Epithelial cell of esophagus (primary cell): ENCODE measurements at regions not wholly inside any gene's neighbourhood (a gene's known extent, or its start where the extent isn't known, plus 50 kb on each side); places are given as distances from the start of the nearest gene placed in this dataset.
"Not testable (repeated sequence)": the region's sequence is repeated elsewhere in the genome, so short reads cannot be mapped to it uniquely, and the experiment has no call there.

Source experiments
- DNase-seq: peaks from one replicate; pipeline ENCODE4 v3.0.0; 2010; ENCODE audit warnings: low read depth
- H3K4me3 ChIP-seq: 2 replicates; pipeline ENCODE4 v1.5.1; 2011; ENCODE audit warnings: mild to moderate bottlenecking, low read length, control low read depth
- CTCF ChIP-seq: IDR thresholded peaks from 2 replicates; pipeline ENCODE4 v1.5.1; 2011; ENCODE audit warnings: low read depth, mild to moderate bottlenecking, low read length, control low read depth, inconsistent platforms; ENCODE audit not compliant: insufficient read depth; ENCODE audit errors: missing control alignments

- no peak overlapping the region for H3K4me3 ChIP-seq
- TF ChIP-seq CTCF = no peak
- no peak for DNase-seq
These were observed 183.1 kb downstream of the TMEM121 start for GRCh38 chr14:105709281-105710118.

GRCh38 chr14:105710119-105711043 is 184.0 kb downstream of the TMEM121 start:
- no peak for TF ChIP-seq CTCF
- no peak for DNase-seq
- H3K4me3 ChIP-seq = no peak overlapping the region

DNA sequence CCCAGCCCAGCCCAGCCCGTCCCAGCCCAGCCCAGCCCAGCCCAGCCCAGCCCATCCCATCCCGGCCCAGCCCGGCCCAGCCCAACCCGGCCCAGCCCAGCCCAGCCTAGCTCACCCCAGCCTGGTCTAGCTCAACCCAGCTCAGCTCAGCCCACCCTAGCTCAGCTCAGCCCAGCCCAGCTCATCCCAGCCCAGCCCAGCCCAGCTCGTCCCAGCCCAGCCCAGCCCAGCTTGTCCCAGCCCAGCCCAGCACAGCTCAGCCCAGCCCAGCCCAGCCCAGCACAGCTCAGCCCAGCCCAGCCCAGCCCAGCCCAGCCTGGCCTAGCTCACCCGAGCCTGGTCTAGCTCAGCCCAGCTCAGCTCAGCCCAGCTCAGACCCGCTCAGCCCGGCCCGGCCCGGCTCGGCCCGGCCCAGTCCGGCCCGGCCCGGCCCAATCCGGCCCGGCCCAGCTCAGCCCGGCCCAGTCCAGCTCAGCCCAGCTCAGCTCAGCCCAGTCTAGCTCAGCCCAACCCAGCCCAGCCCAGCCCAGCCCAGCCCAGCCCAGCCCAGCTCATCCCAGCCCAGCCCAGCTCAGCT is 184.7 kb downstream of the TMEM121 start:
- no peak for DNase-seq
- no peak for TF ChIP-seq CTCF
- no peak overlapping the region for H3K4me3 ChIP-seq

DNA sequence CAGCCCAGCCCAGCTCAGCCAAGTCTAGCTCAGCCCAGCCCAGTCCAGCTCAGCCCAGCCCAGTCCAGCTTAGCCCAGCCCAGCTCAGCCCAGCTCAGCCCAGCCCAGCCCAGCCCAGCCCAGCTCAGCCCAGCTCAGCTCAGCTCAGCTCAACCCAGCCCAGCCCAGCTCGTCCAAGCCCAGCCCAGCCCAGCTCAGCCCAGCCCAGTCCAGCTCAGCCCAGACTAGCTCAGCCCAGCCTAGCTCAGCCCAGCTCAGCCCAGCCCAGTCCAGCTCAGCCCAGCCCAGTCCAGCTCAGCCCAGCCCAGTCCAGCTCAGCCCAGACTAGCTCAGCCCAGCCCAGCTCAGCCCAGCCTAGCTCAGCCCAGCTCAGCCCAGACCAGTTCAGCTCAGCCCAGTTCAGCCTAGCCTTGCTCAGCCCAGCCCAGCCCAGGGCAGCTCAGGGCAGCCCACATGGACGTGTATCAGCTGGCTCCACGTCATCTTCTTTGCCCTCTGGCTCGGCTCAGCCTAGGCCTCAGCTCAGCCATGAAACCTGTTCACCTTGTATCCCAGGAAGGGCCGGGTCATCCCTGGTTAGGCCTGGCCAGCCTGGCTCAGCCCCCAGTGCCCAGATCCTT is 185.6 kb downstream of the TMEM121 start:
- TF ChIP-seq CTCF = no peak
- H3K4me3 ChIP-seq = no peak overlapping the region
- DNase-seq = no peak

DNA sequence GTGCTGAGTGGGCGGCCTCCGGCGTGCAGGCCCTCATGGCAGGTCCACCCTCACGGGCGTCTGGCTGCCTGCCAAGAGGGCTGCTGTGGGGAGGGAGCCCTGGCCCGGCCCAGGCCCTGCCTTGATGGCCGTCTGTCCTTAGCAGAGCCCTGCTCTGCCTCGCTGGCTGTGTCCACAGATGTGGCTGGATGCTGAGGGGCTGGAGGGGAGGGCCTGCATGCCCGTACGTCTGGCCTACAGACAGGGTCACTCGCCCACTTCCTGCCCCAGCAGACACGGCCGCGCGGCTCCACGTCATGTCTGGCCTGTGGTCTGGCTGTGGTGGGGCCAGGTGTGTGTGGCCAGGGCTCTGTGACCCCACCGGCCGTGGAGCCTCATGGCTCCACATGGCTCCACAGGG is 186.3 kb downstream of the TMEM121 start:
- not testable (repeated sequence) for H3K4me3 ChIP-seq, DNase-seq

GRCh38 chr14:105713160-105713559 is 186.8 kb downstream of the TMEM121 start:
- not testable (repeated sequence) for DNase-seq

DNA sequence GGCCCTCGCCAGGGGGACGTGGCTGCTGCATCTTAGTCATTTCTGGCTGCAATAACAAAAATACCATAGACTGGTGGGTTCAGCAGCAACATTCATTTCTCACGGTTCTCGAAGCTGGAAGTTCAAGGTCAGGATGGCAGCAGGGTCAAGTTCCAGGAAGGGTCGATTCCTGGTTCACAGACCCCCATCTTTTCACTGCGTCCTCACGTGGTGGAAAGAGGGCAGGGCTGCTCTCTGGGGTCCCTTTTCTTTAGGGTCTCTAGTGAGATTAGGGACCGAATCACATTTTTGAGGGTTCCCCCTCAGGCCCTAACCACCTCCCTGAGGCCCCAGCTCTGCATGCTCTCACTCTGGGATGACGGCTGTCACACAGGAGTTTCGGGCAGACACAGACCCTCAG is 187.5 kb downstream of the TMEM121 start:
- not testable (repeated sequence) for H3K4me3 ChIP-seq, DNase-seq

More at GRCh38 chr14:105713160-105713559, 186.8 kb downstream of the TMEM121 start:
- H3K4me3 ChIP-seq = not testable (repeated sequence)

DNA sequence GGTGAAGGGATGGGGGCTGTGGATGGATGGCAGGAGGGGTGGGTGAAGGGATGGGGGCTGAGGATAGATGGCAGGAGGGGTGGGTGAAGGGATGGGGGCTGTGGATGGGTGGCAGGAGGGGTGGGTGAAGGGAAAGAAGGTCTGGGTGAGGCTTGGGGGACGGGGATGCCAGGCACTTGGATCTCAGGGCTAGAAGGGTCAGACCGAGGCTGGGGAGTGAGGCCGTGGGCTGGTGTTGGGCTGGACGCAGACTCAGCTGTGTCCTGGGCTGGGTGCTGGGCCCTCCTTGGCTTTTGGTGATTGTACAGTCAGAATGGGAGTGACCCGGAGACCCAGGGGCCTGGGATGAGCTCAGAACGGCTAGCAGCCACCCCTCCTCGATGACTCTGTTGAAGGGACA is 192.4 kb downstream of the TMEM121 start:
- H3K4me3 ChIP-seq, DNase-seq: not testable (repeated sequence)

DNA sequence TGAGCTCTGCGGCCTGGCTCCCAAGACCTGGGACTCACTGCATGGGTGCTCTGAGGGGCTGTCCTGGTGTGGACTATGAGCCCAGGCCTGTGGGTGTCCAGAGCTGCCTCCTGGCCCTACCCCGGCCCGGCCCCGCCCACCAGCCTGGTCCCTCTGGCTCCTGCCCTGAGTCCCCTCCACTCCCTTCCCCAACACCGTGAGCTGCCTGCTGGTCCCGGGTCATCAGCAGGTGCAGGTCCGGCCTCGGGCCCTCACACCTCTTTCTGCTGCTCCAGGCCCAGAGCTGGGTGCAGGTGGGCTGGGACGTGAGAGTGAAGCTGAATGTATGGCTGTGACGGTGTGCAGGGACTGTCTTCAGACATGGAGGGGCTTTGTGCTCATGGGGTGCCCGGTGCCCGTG is 193.7 kb downstream of the TMEM121 start:
- not testable (repeated sequence) for H3K4me3 ChIP-seq, DNase-seq

DNA sequence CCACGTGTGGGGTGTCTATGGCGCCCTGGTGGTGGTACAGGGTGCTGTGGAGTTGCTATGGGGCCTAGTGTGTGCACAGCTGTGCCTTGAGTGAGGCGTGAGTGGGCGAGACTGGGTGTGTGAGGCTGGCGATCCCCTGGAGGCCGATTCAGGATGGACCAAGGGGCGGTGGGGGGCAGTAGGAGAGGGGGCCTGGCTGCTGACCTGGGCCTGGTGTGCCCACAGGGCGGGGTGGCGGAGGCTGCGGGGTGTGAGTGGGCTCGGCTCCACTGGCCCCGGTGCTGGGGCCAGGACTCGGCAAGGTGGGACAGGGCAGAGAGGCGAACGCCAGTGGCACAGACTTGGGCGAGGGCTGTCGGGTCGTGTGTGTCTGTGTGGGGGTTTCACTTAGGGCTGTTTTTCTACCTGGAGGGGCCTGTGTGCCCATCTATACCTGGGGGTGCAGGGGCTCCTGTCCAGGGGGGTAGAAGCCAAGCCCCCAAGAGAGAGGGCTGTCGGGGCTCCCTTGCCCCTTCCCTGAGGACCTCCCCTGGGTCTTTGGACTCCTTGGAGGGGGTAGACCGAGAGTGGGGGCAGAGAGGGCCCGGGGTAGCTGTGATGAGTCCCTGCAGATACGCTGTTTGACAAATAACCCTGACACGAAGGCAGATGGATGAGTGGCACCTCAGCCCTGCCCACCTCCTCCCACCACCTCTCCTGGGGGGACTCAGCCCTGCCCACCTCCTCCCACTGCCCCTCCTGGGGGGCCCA is 194.6 kb downstream of the TMEM121 start:
- not testable (repeated sequence) for H3K4me3 ChIP-seq, DNase-seq

GRCh38 chr14:105721602-105721970 is 195.2 kb downstream of the TMEM121 start:
- not testable (repeated sequence) for DNase-seq

GRCh38 chr14:105721996-105722709 is 195.8 kb downstream of the TMEM121 start:
- H3K4me3 ChIP-seq, DNase-seq: not testable (repeated sequence)

More at GRCh38 chr14:105721602-105721970, 195.2 kb downstream of the TMEM121 start:
- H3K4me3 ChIP-seq = not testable (repeated sequence)
